HEK293T (cell line): ENCODE measurements at regions not wholly inside any gene's neighbourhood (a gene's known extent, or its start where the extent isn't known, plus 50 kb on each side); places are given as distances from the start of the nearest gene placed in this dataset.
"Not testable (repeated sequence)": the region's sequence is repeated elsewhere in the genome, so short reads cannot be mapped to it uniquely, and the experiment has no call there.

ENCODE experiments used
- BHLHE40 ChIP-seq: fragments of 450-650 bp; IDR thresholded peaks from 2 replicates; pipeline ENCODE4 v1.6.1; 2016; ENCODE audit warnings: mild to moderate bottlenecking, moderate library complexity, borderline replicate concordance
- ELF4 ChIP-seq: fragments of 450-650 bp; IDR thresholded peaks from 2 replicates; pipeline ENCODE4 v1.6.1; 2017; ENCODE audit warnings: antibody characterized with exemption
- FOXK2 ChIP-seq: fragments of 450-650 bp; IDR thresholded peaks from 2 replicates; pipeline ENCODE4 v1.6.1; 2016; ENCODE audit warnings: mild to moderate bottlenecking
- FOXM1 ChIP-seq: fragments of 450-650 bp; IDR thresholded peaks from 2 replicates; pipeline ENCODE4 v1.6.1; 2017; ENCODE audit warnings: mild to moderate bottlenecking, borderline replicate concordance
- HDGF ChIP-seq: fragments of 450-650 bp; IDR thresholded peaks from 2 replicates; pipeline ENCODE4 v1.6.1; 2017; ENCODE audit warnings: antibody characterized with exemption, borderline replicate concordance
- PKNOX1 ChIP-seq: fragments of 450-650 bp; IDR thresholded peaks from 2 replicates; pipeline ENCODE4 v1.6.1; 2016
- SP1 ChIP-seq: fragments of 450-650 bp; IDR thresholded peaks from 2 replicates; pipeline ENCODE4 v1.6.1; 2017
- SUZ12 ChIP-seq: fragments of 450-650 bp; IDR thresholded peaks from 2 replicates; pipeline ENCODE4 v1.6.1; 2016; ENCODE audit warnings: mild to moderate bottlenecking
- TARDBP ChIP-seq: fragments of 450-650 bp; IDR thresholded peaks from 2 replicates; pipeline ENCODE4 v1.6.1; 2016
- ZNF384 ChIP-seq: fragments of 450-650 bp; IDR thresholded peaks from 2 replicates; pipeline ENCODE4 v1.6.1; 2016

DNA sequence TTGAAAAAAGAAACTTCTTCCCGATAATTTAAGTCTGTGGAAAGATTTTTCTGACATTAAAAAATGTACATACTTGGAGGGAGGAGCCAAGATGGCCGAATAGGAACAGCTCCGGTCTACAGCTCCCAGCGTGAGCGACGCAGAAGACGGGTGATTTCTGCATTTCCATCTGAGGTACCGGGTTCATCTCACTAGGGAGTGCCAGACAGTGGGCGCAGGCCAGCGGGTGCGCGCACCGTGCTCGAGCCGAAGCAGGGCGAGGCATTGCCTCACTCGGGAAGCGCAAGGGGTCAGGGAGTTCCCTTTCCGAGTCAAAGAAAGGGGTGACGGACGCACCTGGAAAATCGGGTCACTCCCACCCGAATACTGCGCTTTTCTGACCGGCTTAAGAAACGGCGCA is 241.7 kb downstream of the MPDZ start:
- TF ChIP-seq FOXK2, SUZ12, BHLHE40, ELF4, ZNF384, SP1, TARDBP, FOXM1, HDGF, PKNOX1: not testable (repeated sequence)
